H9 (cell line): ENCODE measurements at regions not wholly inside any gene's neighbourhood (a gene's known extent, or its start where the extent isn't known, plus 50 kb on each side); places are given as distances from the start of the nearest gene placed in this dataset.

Experiments used
- DNase-seq: peaks from one replicate; pipeline ENCODE4 v3.0.0-alpha.2; 2017
- H2AFZ ChIP-seq: one replicate; pipeline ENCODE4 v1.6.1; 2013; ENCODE audit warnings: mild to moderate bottlenecking, low read length, control low read depth, moderate library complexity
- H2AK5ac ChIP-seq: 2 replicates; pipeline ENCODE4 v1.6.1; 2013; ENCODE audit warnings: low read length, control low read depth, mixed read lengths; ENCODE audit not compliant: insufficient read length
- H2BK120ac ChIP-seq: one replicate; pipeline ENCODE4 v1.6.1; 2013; ENCODE audit warnings: low read depth, mild to moderate bottlenecking, low read length, control low read depth, inconsistent platforms; ENCODE audit not compliant: poor library complexity, severe bottlenecking
- H2BK12ac ChIP-seq: 2 replicates; pipeline ENCODE4 v1.6.1; 2013; ENCODE audit warnings: low read length, control low read depth, mixed read lengths, low read depth; ENCODE audit not compliant: insufficient read length
- H2BK15ac ChIP-seq: 2 replicates; pipeline ENCODE4 v1.6.1; 2013; ENCODE audit warnings: low read depth, low read length, control low read depth
- H2BK20ac ChIP-seq: one replicate; pipeline ENCODE4 v1.6.1; 2013; ENCODE audit warnings: low read depth, mild to moderate bottlenecking, low read length, control low read depth, inconsistent platforms; ENCODE audit not compliant: poor library complexity, severe bottlenecking
- H2BK5ac ChIP-seq: 2 replicates; pipeline ENCODE4 v1.6.1; 2013; ENCODE audit warnings: low read length, control low read depth, mixed read lengths; ENCODE audit not compliant: insufficient read length
- H3K14ac ChIP-seq: 2 replicates; pipeline ENCODE4 v1.6.1; 2013; ENCODE audit warnings: low read length, control low read depth; ENCODE audit not compliant: insufficient read depth
- H3K18ac ChIP-seq: 2 replicates; pipeline ENCODE4 v1.6.1; 2013; ENCODE audit warnings: low read depth, mild to moderate bottlenecking, mixed read lengths, low read length, control low read depth; ENCODE audit not compliant: insufficient read length
- H3K23ac ChIP-seq: 2 replicates; pipeline ENCODE4 v1.6.1; 2013; ENCODE audit warnings: low read length, control low read depth, mixed read lengths, low read depth; ENCODE audit not compliant: insufficient read length
- H3K23me2 ChIP-seq: 2 replicates; pipeline ENCODE4 v1.6.1; 2013; ENCODE audit warnings: low read depth, mild to moderate bottlenecking, mixed read lengths, low read length, control low read depth; ENCODE audit not compliant: insufficient read length, poor library complexity, severe bottlenecking
- H3K27ac ChIP-seq: 2 replicates; pipeline ENCODE4 v1.5.1; 2013; ENCODE audit warnings: low read length, control low read depth, mixed read lengths, low read depth; ENCODE audit not compliant: insufficient read length
- H3K27me3 ChIP-seq: 2 replicates; pipeline ENCODE4 v1.6.1; 2013; ENCODE audit warnings: low read length, control low read depth, inconsistent platforms; ENCODE audit not compliant: insufficient read depth
- H3K4ac ChIP-seq: 2 replicates; pipeline ENCODE4 v1.6.1; 2013; ENCODE audit warnings: low read depth, mild to moderate bottlenecking, control low read depth, inconsistent platforms, low read length, moderate library complexity
- H3K4me1 ChIP-seq: 2 replicates; pipeline ENCODE4 v1.6.1; 2013; ENCODE audit warnings: low read length, control low read depth, inconsistent platforms; ENCODE audit not compliant: insufficient read depth
- H3K4me2 ChIP-seq: 2 replicates; pipeline ENCODE4 v1.6.1; 2013; ENCODE audit warnings: low read length, control low read depth, mixed read lengths; ENCODE audit not compliant: insufficient read length, insufficient read depth
- H3K56ac ChIP-seq: 2 replicates; pipeline ENCODE4 v1.6.1; 2013; ENCODE audit warnings: low read depth, mild to moderate bottlenecking, mixed read lengths, low read length, control low read depth; ENCODE audit not compliant: insufficient read length
- H3K79me1 ChIP-seq: 2 replicates; pipeline ENCODE4 v1.6.1; 2013; ENCODE audit warnings: low read depth, mild to moderate bottlenecking, moderate library complexity, low read length, control low read depth, inconsistent platforms; ENCODE audit not compliant: insufficient read depth, poor library complexity, severe bottlenecking
- H3K79me2 ChIP-seq: 2 replicates; pipeline ENCODE4 v1.6.1; 2013; ENCODE audit warnings: low read length, control low read depth, inconsistent platforms; ENCODE audit not compliant: insufficient read depth
- H3K9ac ChIP-seq: 2 replicates; pipeline ENCODE4 v1.6.1; 2013; ENCODE audit warnings: low read length, control low read depth, mixed read lengths; ENCODE audit not compliant: insufficient read length; ENCODE audit errors: extremely low read depth
- H3K9me3 ChIP-seq: one replicate; pipeline ENCODE4 v1.6.1; 2013; ENCODE audit warnings: low read depth, low read length, inconsistent platforms; ENCODE audit not compliant: control insufficient read depth
- H3T11ph ChIP-seq: one replicate; pipeline ENCODE4 v1.6.1; 2013; ENCODE audit warnings: mild to moderate bottlenecking, low read length, control low read depth, inconsistent platforms
- H4K20me1 ChIP-seq: one replicate; pipeline ENCODE4 v1.6.1; 2013; ENCODE audit not compliant: control insufficient read depth, insufficient read length, insufficient read depth
- H4K5ac ChIP-seq: 2 replicates; pipeline ENCODE4 v1.6.1; 2013; ENCODE audit warnings: low read depth, mild to moderate bottlenecking, mixed read lengths, low read length, control low read depth; ENCODE audit not compliant: insufficient read length
- H4K8ac ChIP-seq: replicated peaks from 2 replicates; pipeline ENCODE4 v1.6.1; 2013; ENCODE audit warnings: low read length, control low read depth, mixed read lengths, low read depth; ENCODE audit not compliant: insufficient read length
- H4K91ac ChIP-seq: 2 replicates; pipeline ENCODE4 v1.6.1; 2013; ENCODE audit warnings: low read depth, mild to moderate bottlenecking, moderate library complexity, mixed read lengths, low read length, control low read depth; ENCODE audit not compliant: insufficient read length
- H3K27ac Mint-ChIP-seq, 3 experiments: 2 replicates in 2 of 3; 3 replicates in 1 of 3; pipeline ENCODE4 v1.8.0; 2020 to 2021; ENCODE audit warnings: mixed read lengths in 3 of 3, mild to moderate bottlenecking in 1 of 3, moderate library complexity in 1 of 3
- H3K27me3 Mint-ChIP-seq: 2 replicates; pipeline ENCODE4 v1.8.0; 2021; ENCODE audit warnings: low read depth, mild to moderate bottlenecking, moderate library complexity, mixed read lengths
- H3K36me3 Mint-ChIP-seq, 3 experiments: 2 replicates in 2 of 3; 3 replicates in 1 of 3; pipeline ENCODE4 v1.8.0; 2020 to 2021; ENCODE audit warnings: low read depth in 3 of 3, mixed read lengths in 3 of 3; ENCODE audit not compliant: insufficient read depth in 1 of 3
- H3K4me1 Mint-ChIP-seq, 2 experiments: 2 replicates each; pipeline ENCODE4 v1.8.0; 2020; ENCODE audit warnings: mixed read lengths in 2 of 2
- H3K4me3 Mint-ChIP-seq, 2 experiments: 2 replicates in 1 of 2; 3 replicates in 1 of 2; pipeline ENCODE4 v1.8.0; 2020 to 2021; ENCODE audit warnings: mild to moderate bottlenecking in 2 of 2, mixed read lengths in 2 of 2, moderate library complexity in 1 of 2
- H3K9me3 Mint-ChIP-seq, 2 experiments: 2 replicates in 1 of 2; 3 replicates in 1 of 2; pipeline ENCODE4 v1.8.0; 2020; ENCODE audit warnings: mild to moderate bottlenecking in 2 of 2, mixed read lengths in 2 of 2, moderate library complexity in 1 of 2
- WGBS: extraction: QIAGEN DNeasy Blood & Tissue Kit; methylation state at CpG from one replicate; pipeline ENCODE4 v1.1.7; 2013; ENCODE audit warnings: missing lambda C conversion rate, low lambda C conversion rate, mixed read lengths; ENCODE audit not compliant: insufficient read length; ENCODE audit errors: extremely low coverage; 5-methylcytosine and 5-hydroxymethylcytosine counted together
- TF ChIP-seq, protein P1 (sequence below): fragments of 200-600 bp; sonication (generic); conservative IDR thresholded peaks from 3 replicates; pipeline ENCODE4 v1.8.0; 2021; ENCODE audit warnings: antibody characterized with exemption, mild to moderate bottlenecking

DNA sequence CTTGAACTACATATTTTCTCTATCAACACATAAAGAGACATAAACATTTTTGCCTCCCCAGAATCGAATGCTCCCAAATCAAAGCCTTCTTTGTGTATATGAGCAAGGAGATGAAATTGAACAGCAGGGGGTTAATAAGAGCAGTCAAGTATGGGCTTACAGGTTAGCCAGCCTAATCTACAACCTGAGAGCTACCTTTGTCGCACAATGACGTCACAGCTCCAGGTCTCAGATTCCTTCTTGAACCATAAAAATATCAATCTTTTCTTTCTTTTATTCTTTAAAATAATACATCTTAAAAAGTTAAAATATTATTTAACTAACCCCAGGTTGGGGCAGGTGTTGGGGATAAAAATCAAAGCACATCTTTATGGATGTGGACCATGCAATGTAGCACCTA is 482.9 kb upstream of the CDH11 start:
- Histone ChIP-seq H2BK20ac (no peak overlapping the region), H3K4me1 (no peaks in the 10 kb centered on the region), H2BK5ac (no peak overlapping the region), H2AK5ac (no peak overlapping the region), H2BK12ac (no peak overlapping the region), H3K14ac (no peak overlapping the region), H3K23ac (no peak overlapping the region), H3K27me3 (no peaks in the 10 kb centered on the region), H3T11ph (no peak overlapping the region), H4K5ac (no peak overlapping the region), H3K9me3 (no peaks in the 10 kb centered on the region), H3K4me2 (no peak overlapping the region), H3K9ac (no peak overlapping the region), H3K79me2 (no peaks in the 10 kb centered on the region), H3K79me1 (no peaks in the 10 kb centered on the region), H3K27ac (no peak overlapping the region), H4K91ac (no peak overlapping the region), H3K4ac (no peak overlapping the region), H4K8ac (no peak overlapping the region), H3K18ac (no peak overlapping the region), H3K56ac (no peak overlapping the region), H2BK15ac (no peak overlapping the region), H4K20me1 (no peaks in the 10 kb centered on the region), H2AFZ (no peak overlapping the region), H2BK120ac (no peak overlapping the region), H3K23me2 (no peaks in the 10 kb centered on the region)
- H3K27me3 Mint-ChIP-seq, result no peaks in the 10 kb centered on the region; the same call in 1 of the 2 replicates
- H3K4me1 Mint-ChIP-seq, result peaks cover 3% of the 10 kb centered on the region in 2 experiments; a peak in 3 of 4 replicates
- no peaks in the 10 kb centered on the region for H3K36me3 Mint-ChIP-seq
- H3K9me3 Mint-ChIP-seq, result no peaks in the 10 kb centered on the region; a peak in 1 of 5 replicates
- H3K4me3 Mint-ChIP-seq, result no peak overlapping the region
- WGBS, result no CpG with 5 or more reads among the region's 3 CpGs
- no peak for DNase-seq
- TF ChIP-seq, protein P1, sequence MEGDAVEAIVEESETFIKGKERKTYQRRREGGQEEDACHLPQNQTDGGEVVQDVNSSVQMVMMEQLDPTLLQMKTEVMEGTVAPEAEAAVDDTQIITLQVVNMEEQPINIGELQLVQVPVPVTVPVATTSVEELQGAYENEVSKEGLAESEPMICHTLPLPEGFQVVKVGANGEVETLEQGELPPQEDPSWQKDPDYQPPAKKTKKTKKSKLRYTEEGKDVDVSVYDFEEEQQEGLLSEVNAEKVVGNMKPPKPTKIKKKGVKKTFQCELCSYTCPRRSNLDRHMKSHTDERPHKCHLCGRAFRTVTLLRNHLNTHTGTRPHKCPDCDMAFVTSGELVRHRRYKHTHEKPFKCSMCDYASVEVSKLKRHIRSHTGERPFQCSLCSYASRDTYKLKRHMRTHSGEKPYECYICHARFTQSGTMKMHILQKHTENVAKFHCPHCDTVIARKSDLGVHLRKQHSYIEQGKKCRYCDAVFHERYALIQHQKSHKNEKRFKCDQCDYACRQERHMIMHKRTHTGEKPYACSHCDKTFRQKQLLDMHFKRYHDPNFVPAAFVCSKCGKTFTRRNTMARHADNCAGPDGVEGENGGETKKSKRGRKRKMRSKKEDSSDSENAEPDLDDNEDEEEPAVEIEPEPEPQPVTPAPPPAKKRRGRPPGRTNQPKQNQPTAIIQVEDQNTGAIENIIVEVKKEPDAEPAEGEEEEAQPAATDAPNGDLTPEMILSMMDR, result no peak
- no peak overlapping the region for H3K27ac Mint-ChIP-seq
